K562 (cell line): ENCODE measurements at regions not wholly inside any gene's neighbourhood (a gene's known extent, or its start where the extent isn't known, plus 50 kb on each side); places are given as distances from the start of the nearest gene placed in this dataset.

Experiments used
- ATAC-seq: fragments of 200-7000 bp; cut with Tn5 transposase; 3 replicates; pipeline ENCODE4 v1.9.1; 2020; ENCODE audit warnings: moderate library complexity
- BruUV-seq: library from RNA; stranded (reverse); fragments of 400-500 nt; replicated peaks from 2 replicates; lab custom pipeline; 2021; lab: Mats Ljungman, UMichigan
- CTCF ChIA-PET: fragments of 300-600 bp; formaldehyde crosslinking; extraction: SDS; loops from one replicate; lab custom pipeline; 2021; ENCODE audit warnings: low intra/inter-chr PET ratio; lab: Yijun Ruan, JAX
- POLR2A ChIA-PET: fragments of 300-600, 350-650 bp; sonication (Branson Sonifier 250); formaldehyde crosslinking; extraction: SDS; loops from one replicate; lab custom pipeline; 2021; ENCODE audit warnings: antibody characterized with exemption, inconsistent platforms; lab: Yijun Ruan, JAX
- DNase-seq, 4 experiments: peaks; one replicate each; pipeline versions ENCODE4 v3.0.0 to v3.0.0-alpha.2; 2011 to 2018; ENCODE audit warnings: low spot score in 3 of 4, mixed read lengths in 3 of 4; ENCODE audit errors: extremely low read depth in 1 of 4
- FAIRE-seq: peaks from 2 replicates; lab custom pipeline; 2011; peaks lifted over from hg19 to GRCh38; lab: Jason Lieb, UNC
- H2AFZ ChIP-seq: 2 replicates; pipeline ENCODE4 v1.6.0; 2011; ENCODE audit warnings: low read depth, low read length, control low read depth, inconsistent platforms
- H3K27ac ChIP-seq: fragments of 200-600 bp; 3 replicates; pipeline ENCODE4 v1.8.0; 2011; ENCODE audit warnings: low read depth, mild to moderate bottlenecking, control low read depth, inconsistent platforms, low read length, moderate library complexity, mixed read lengths; ENCODE audit errors: extremely low read depth
- H3K27me3 ChIP-seq, 2 experiments: fragments of 300-600 bp in 1 of 2; 2 replicates in 1 of 2; 3 replicates in 1 of 2; pipeline versions ENCODE4 v1.6.0 to v1.8.0; 2011; ENCODE audit warnings: inconsistent platforms in 2 of 2, low read length in 2 of 2, mild to moderate bottlenecking in 1 of 2, mixed read lengths in 1 of 2, moderate library complexity in 1 of 2; ENCODE audit not compliant: control insufficient read depth in 2 of 2, insufficient read depth in 2 of 2
- H3K36me3 ChIP-seq: fragments of 300-600 bp; 3 replicates; pipeline ENCODE4 v1.8.0; 2011; ENCODE audit warnings: mild to moderate bottlenecking, low read length, inconsistent platforms; ENCODE audit not compliant: control insufficient read depth, insufficient read depth
- H3K4me1 ChIP-seq, 2 experiments: fragments of 200-600 bp in 1 of 2; replicated peaks in 1 of 2; 2 replicates in 1 of 2; 3 replicates in 1 of 2; pipeline versions ENCODE4 v1.5.1 to v1.8.0; 2011; ENCODE audit warnings: inconsistent platforms in 2 of 2, low read length in 2 of 2, mild to moderate bottlenecking in 1 of 2, mixed read lengths in 1 of 2, moderate library complexity in 1 of 2; ENCODE audit not compliant: control insufficient read depth in 2 of 2, insufficient read depth in 2 of 2
- H3K4me2 ChIP-seq: 2 replicates; pipeline ENCODE4 v1.6.1; 2011; ENCODE audit warnings: low read length, control low read depth, inconsistent platforms, mixed read lengths; ENCODE audit not compliant: insufficient read depth
- H3K4me3 ChIP-seq: fragments of 200-600 bp; sonication (generic), shearing (Covaris generic); 2 replicates; pipeline ENCODE4 v1.5.1; 2016; ENCODE audit warnings: control low read depth, inconsistent platforms
- H3K79me2 ChIP-seq: fragments of 200-600 bp; 3 replicates; pipeline ENCODE4 v1.8.0; 2011; ENCODE audit warnings: low read length, inconsistent platforms; ENCODE audit not compliant: control insufficient read depth, insufficient read depth
- H3K9ac ChIP-seq, 2 experiments: 2 replicates each; pipeline versions ENCODE4 v1.6.0 to v1.6.1; 2011; ENCODE audit warnings: low read depth in 2 of 2, low read length in 2 of 2, control low read depth in 1 of 2, inconsistent platforms in 1 of 2, mild to moderate bottlenecking in 1 of 2, mixed read lengths in 1 of 2; ENCODE audit not compliant: insufficient read depth in 1 of 2
- H3K9me1 ChIP-seq: one replicate; pipeline ENCODE4 v1.6.0; 2011; ENCODE audit warnings: inconsistent platforms, mild to moderate bottlenecking, low read length, moderate library complexity; ENCODE audit not compliant: control insufficient read depth, insufficient read depth
- H3K9me3 ChIP-seq: replicated peaks from 2 replicates; pipeline ENCODE4 v1.5.1; 2011; ENCODE audit warnings: low read depth, low read length, inconsistent platforms; ENCODE audit not compliant: control insufficient read depth, insufficient read depth
- H4K20me1 ChIP-seq: replicated peaks from 2 replicates; pipeline ENCODE4 v1.6.1; 2011; ENCODE audit warnings: low read length, inconsistent platforms, mixed read lengths; ENCODE audit not compliant: control insufficient read depth, insufficient read depth
- ARID4B ChIP-seq: sonication (generic); formaldehyde crosslinking; IDR thresholded peaks from 2 replicates; pipeline ENCODE4 v1.8.0; 2022; ENCODE audit warnings: mild to moderate bottlenecking, missing genetic modification reagents
- CBX5 ChIP-seq: IDR thresholded peaks from 2 replicates; pipeline ENCODE4 v1.6.1; 2014; ENCODE audit warnings: low read depth, borderline replicate concordance
- DDX20 ChIP-seq: fragments of 450-650 bp; IDR thresholded peaks from 2 replicates; pipeline ENCODE4 v1.6.1; 2016; ENCODE audit warnings: missing genetic modification characterization, low read depth, mild to moderate bottlenecking, missing compliant biosample characterization, moderate library complexity
- DNMT1 ChIP-seq: fragments of 450-650 bp; IDR thresholded peaks from 2 replicates; pipeline ENCODE4 v1.6.1; 2016; ENCODE audit warnings: antibody characterized with exemption, mild to moderate bottlenecking
- FOXO4 ChIP-seq: fragments of 450-650 bp; formaldehyde crosslinking; IDR thresholded peaks from 2 replicates; pipeline ENCODE4 v1.4.0; 2020; ENCODE audit warnings: mild to moderate bottlenecking, moderate library complexity
- HSF4 ChIP-seq: fragments of 250-450 bp; sonication (Bioruptor Pico); IDR thresholded peaks from 2 replicates; pipeline ENCODE4 v2.1.2; 2022; ENCODE audit warnings: mild to moderate bottlenecking, moderate library complexity, borderline replicate concordance
- MYBL2 ChIP-seq, 2 experiments: fragments of 450-650 bp in 1 of 2; sonication (generic) in 1 of 2; formaldehyde crosslinking in 1 of 2; IDR thresholded peaks; 2 replicates each; pipeline versions ENCODE4 v1.6.1 to v1.8.1; 2017 to 2022; ENCODE audit warnings: borderline replicate concordance in 1 of 2, inconsistent platforms in 1 of 2, low read depth in 1 of 2, mild to moderate bottlenecking in 1 of 2, missing genetic modification reagents in 1 of 2, moderate library complexity in 1 of 2
- NR2C1 ChIP-seq, 2 experiments: fragments of 450-650 bp; IDR thresholded peaks; 2 replicates each; pipeline ENCODE4 v1.6.1; 2017; ENCODE audit warnings: mild to moderate bottlenecking in 2 of 2, antibody characterized with exemption in 1 of 2, inconsistent platforms in 1 of 2, missing compliant biosample characterization in 1 of 2, missing genetic modification characterization in 1 of 2
- TFAP4 ChIP-seq: sonication (generic); formaldehyde crosslinking; IDR thresholded peaks from 2 replicates; pipeline ENCODE4 v1.8.0; 2022; ENCODE audit warnings: missing genetic modification reagents, mild to moderate bottlenecking, moderate library complexity, borderline replicate concordance
- ZKSCAN1 ChIP-seq: fragments of 150-350 bp; IDR thresholded peaks from 2 replicates; pipeline ENCODE4 v1.6.1; 2016; ENCODE audit warnings: low read depth, low read length
- ZNF134 ChIP-seq: fragments of 250-450 bp; sonication (Bioruptor Pico); conservative IDR thresholded peaks from 2 replicates; pipeline ENCODE4 v1.4.0; 2020
- ZNF239 ChIP-seq: fragments of 250-450 bp; sonication (Bioruptor Pico); IDR thresholded peaks from 2 replicates; pipeline ENCODE4 v1.4.0; 2020; ENCODE audit warnings: mild to moderate bottlenecking
- ZNF347 ChIP-seq: fragments of 450-650 bp; formaldehyde crosslinking; IDR thresholded peaks from 2 replicates; pipeline ENCODE4 v1.4.0; 2020; ENCODE audit warnings: low read depth, mild to moderate bottlenecking, moderate library complexity
- ZNF586 ChIP-seq: fragments of 450-650 bp; formaldehyde crosslinking; conservative IDR thresholded peaks from 2 replicates; pipeline ENCODE4 v1.4.0; 2020; ENCODE audit warnings: mild to moderate bottlenecking, moderate library complexity
- WGBS: fragments of 100-300 bp; shearing (Covaris generic); methylation state at CpG from one replicate; pipeline ENCODE4 v1.1.6; 2016; ENCODE audit warnings: low coverage, mixed read lengths; ENCODE audit not compliant: insufficient coverage; ENCODE audit errors: missing lambda C conversion rate; 5-methylcytosine and 5-hydroxymethylcytosine counted together
- in situ Hi-C: fragments of 300-500 bp; cut with MboI; formaldehyde crosslinking; loops from 4 replicates; pipeline ENCODE4 v1.15.0; 2018; ENCODE audit warnings: inconsistent platforms, mixed read lengths
- intact Hi-C: fragments of 100-400 bp; cut with micrococcal nuclease; formaldehyde crosslinking; loops from 2 replicates; pipeline ENCODE4 v1.14.2; 2022

DNA sequence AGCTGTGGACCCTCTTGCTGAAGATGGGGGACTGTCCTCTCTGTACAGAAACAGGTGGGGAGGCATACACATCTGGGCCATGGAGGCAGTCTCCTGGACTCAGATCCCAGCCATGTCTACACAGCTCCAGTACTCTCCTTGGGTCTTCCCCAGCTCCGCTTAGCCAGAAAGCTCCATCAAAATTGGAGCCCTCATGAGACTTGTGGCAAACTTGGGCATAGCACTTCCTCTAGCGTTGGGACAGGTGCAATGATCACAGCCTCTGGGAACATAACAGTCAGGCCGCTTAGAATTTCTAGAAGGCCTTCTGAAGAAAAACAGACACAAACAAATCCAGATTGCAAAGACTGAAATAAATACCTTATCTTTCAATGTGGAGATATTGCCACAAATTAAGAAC lies 634.3 kb upstream of the GOLIM4 start:
- Histone ChIP-seq H3K9me3 (no peaks in the 10 kb centered on the region), H3K36me3 (no peaks in the 10 kb centered on the region), H3K4me1 (no peaks in the 10 kb centered on the region), H3K9me1 (no peaks in the 10 kb centered on the region), H3K4me3 (no peak overlapping the region), H3K27me3 (no peaks in the 10 kb centered on the region), H3K27ac (no peak overlapping the region), H3K9ac (no peak overlapping the region), H3K4me2 (no peak overlapping the region), H2AFZ (no peak overlapping the region), H4K20me1 (no peaks in the 10 kb centered on the region), H3K79me2 (no peaks in the 10 kb centered on the region)
- FAIRE-seq = no peak
- TF ChIP-seq CBX5 (no peak), ZNF347 (CRISPR knock-in tag) (no peak), NR2C1 (IDR thresholded peaks at IDR 0.05) (no peak), NR2C1 (tag; IDR thresholded peaks at IDR 0.05) (no peak), ZKSCAN1 (no peak), DDX20 (no peak), ZNF134 (no peak), ARID4B (CRISPR knock-in tag) (no peak), ZNF239 (CRISPR knock-in tag) (no peak), DNMT1 (no peak), TFAP4 (CRISPR knock-in tag) (no peak), ZNF586 (CRISPR knock-in tag) (no peak), FOXO4 (no peak), MYBL2 (IDR thresholded peaks at IDR 0.05; ENCODE audit: low read depth) (no peak), MYBL2 (CRISPR knock-in tag; IDR thresholded peaks at IDR 0.05; ENCODE audit: borderline replicate concordance) (no peak), HSF4 (CRISPR knock-in tag) (no peak)
- no peak for ATAC-seq
- in situ Hi-C loops = no loop called here
- ChIA-PET CTCF (no interaction called here), POLR2A (no interaction called here)
- WGBS = 0% methylated on average over 3 of the region's 3 CpGs
- DNase-seq = no peak
- no TSS peak for BruUV-seq
- intact Hi-C loops = no loop called here
